ENCODE measurements at regions not wholly inside any gene's neighbourhood (a gene's known extent, or its start where the extent isn't known, plus 50 kb on each side); places are given as distances from the start of the nearest gene placed in this dataset.

DNA sequence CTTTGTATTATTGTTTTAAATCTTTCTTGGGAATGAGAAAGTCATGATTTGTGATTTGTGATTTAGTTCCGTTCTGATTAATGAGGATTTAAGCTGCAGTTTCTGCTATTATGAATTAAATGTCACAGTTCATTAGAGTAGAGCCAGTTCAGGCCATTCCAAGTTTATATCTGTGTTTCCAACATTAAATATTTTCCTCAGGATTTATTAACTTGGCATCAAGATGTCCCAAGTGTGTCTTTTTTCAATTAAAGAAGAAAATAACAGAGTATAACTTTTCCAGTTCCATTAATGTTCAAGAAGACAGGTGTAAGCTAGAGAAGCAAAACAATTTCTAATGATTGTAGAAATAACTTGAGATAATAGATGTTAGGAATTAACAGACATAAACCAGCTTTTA lies 1183.2 kb upstream of the CELF2 start:
- TF ChIP-seq, protein P1, sequence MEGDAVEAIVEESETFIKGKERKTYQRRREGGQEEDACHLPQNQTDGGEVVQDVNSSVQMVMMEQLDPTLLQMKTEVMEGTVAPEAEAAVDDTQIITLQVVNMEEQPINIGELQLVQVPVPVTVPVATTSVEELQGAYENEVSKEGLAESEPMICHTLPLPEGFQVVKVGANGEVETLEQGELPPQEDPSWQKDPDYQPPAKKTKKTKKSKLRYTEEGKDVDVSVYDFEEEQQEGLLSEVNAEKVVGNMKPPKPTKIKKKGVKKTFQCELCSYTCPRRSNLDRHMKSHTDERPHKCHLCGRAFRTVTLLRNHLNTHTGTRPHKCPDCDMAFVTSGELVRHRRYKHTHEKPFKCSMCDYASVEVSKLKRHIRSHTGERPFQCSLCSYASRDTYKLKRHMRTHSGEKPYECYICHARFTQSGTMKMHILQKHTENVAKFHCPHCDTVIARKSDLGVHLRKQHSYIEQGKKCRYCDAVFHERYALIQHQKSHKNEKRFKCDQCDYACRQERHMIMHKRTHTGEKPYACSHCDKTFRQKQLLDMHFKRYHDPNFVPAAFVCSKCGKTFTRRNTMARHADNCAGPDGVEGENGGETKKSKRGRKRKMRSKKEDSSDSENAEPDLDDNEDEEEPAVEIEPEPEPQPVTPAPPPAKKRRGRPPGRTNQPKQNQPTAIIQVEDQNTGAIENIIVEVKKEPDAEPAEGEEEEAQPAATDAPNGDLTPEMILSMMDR (conservative IDR thresholded peaks at IDR 0.05 in 1 of 2, IDR thresholded peaks at IDR 0.05 in 1 of 2; ENCODE audit: extremely low read depth in 1 of 2, insufficient read depth in 1 of 2, low read depth in 1 of 2, low read length in 2 of 2), result no peak
- no peak for TF ChIP-seq EZH2 (IDR thresholded peaks at IDR 0.05; ENCODE audit: borderline replicate concordance, low read length)

Data from mammary epithelial cell (primary cell).